ENCODE measurements at regions not wholly inside any gene's neighbourhood (a gene's known extent, or its start where the extent isn't known, plus 50 kb on each side); places are given as distances from the start of the nearest gene placed in this dataset.

GRCh38 chr5:68161156-68161555 is 54.4 kb upstream of the PIK3R1 start:
- no peak for DNase-seq (ENCODE audit: low spot score)

GRCh38 chr5:68159224-68159951 is 56.2 kb upstream of the PIK3R1 start:
- DNase-seq (ENCODE audit: low spot score): no peak

GRCh38 chr5:68155940-68156339 is 59.6 kb upstream of the PIK3R1 start:
- DNase-seq (ENCODE audit: low spot score): no peak

- DNase-seq (ENCODE audit: low spot score): no peak
These were observed 61.3 kb upstream of the PIK3R1 start for GRCh38 chr5:68154119-68154857.

GRCh38 chr5:68151812-68152211 is 63.7 kb upstream of the PIK3R1 start:
- no peak for DNase-seq (ENCODE audit: low spot score)

GRCh38 chr5:68149189-68149588 is 66.4 kb upstream of the PIK3R1 start:
- DNase-seq (ENCODE audit: low spot score): no peak

- no peak for DNase-seq (ENCODE audit: low spot score)
These were observed 67.5 kb upstream of the PIK3R1 start for GRCh38 chr5:68148096-68148495.

- DNase-seq (ENCODE audit: low spot score): no peak
These were observed 67.9 kb upstream of the PIK3R1 start for GRCh38 chr5:68147659-68148058.

- no peak for DNase-seq (ENCODE audit: low spot score)
These were observed 74.1 kb upstream of the PIK3R1 start for GRCh38 chr5:68141494-68141893.

GRCh38 chr5:68140763-68141162 is 74.8 kb upstream of the PIK3R1 start:
- no peak for DNase-seq (ENCODE audit: low spot score)

- DNase-seq (ENCODE audit: low spot score): no peak
These were observed 75.7 kb upstream of the PIK3R1 start for GRCh38 chr5:68139611-68140441.

GRCh38 chr5:68137511-68138140 is 77.9 kb upstream of the PIK3R1 start:
- no peak for DNase-seq (ENCODE audit: low spot score)

- DNase-seq (ENCODE audit: low spot score): no peak
These were observed 80.8 kb upstream of the PIK3R1 start for GRCh38 chr5:68134669-68135313.

- no peak for DNase-seq (ENCODE audit: low spot score)
These were observed 81.4 kb upstream of the PIK3R1 start for GRCh38 chr5:68134033-68134668.

GRCh38 chr5:68130253-68130652 is 85.3 kb upstream of the PIK3R1 start:
- DNase-seq (ENCODE audit: low spot score): no peak

- no peak for DNase-seq (ENCODE audit: low spot score)
These were observed 86.2 kb upstream of the PIK3R1 start for GRCh38 chr5:68129364-68129763.

- peak; percentile 0 for DNase-seq (ENCODE audit: low spot score)
These were observed 88.7 kb upstream of the PIK3R1 start for GRCh38 chr5:68126886-68127285.

GRCh38 chr5:68122439-68123328 is 92.9 kb upstream of the PIK3R1 start:
- no peak for DNase-seq (ENCODE audit: low spot score)

GRCh38 chr5:68116868-68117411 is 98.6 kb upstream of the PIK3R1 start:
- DNase-seq (ENCODE audit: low spot score): no peak

- no peak for DNase-seq (ENCODE audit: low spot score)
These were observed 99.1 kb upstream of the PIK3R1 start for GRCh38 chr5:68116408-68116807.
